ENCODE measurements at regions not wholly inside any gene's neighbourhood (a gene's known extent, or its start where the extent isn't known, plus 50 kb on each side); places are given as distances from the start of the nearest gene placed in this dataset.

DNA sequence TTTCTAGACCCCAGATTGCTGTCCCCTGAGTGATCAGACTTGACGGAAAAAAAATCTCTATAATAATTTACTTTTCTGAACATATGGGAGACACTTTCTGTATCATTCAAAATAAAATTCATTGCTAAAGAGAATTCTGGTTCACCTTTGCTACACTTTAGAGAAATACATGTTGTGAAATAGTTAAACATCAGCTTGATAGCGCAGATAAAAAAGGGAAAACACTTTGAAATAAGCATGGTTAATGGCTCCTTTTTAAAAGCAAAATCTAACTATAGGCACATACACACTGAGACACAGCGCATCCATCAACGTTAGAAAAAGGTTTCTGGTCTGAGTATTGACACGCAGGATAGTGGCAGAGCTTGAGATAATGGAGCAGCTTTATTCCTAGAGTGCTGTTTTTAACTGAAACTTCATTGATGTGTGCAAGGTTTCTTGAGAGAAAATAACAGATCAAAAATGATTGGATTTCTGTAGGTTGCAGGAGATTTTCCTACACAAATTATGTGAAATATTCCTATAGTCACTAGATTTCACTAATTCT is 341.2 kb downstream of the MZT1 start:
- DNase-seq (ENCODE audit: low read depth, low spot score): no peak
- Histone ChIP-seq H3K79me2 (ENCODE audit: control insufficient read depth, insufficient read depth, low read length) (no peaks in the 10 kb centered on the region), H3K4me1 (ENCODE audit: control insufficient read depth, insufficient read depth, low read length) (no peaks in the 10 kb centered on the region), H2AFZ (ENCODE audit: control insufficient read depth, low read depth, low read length) (no peak overlapping the region), H3K4me3 (no peak overlapping the region), H3K9me3 (replicated peaks; ENCODE audit: control insufficient read depth, insufficient read depth, low read length) (no peaks in the 10 kb centered on the region), H3K9ac (ENCODE audit: control insufficient read depth, insufficient read depth, low read length) (no peak overlapping the region), H3K4me2 (ENCODE audit: control insufficient read depth, insufficient read depth) (no peak overlapping the region), H3K27ac (ENCODE audit: control insufficient read depth, insufficient read depth) (no peak overlapping the region), H4K20me1 (ENCODE audit: control insufficient read depth, insufficient read depth) (no peaks in the 10 kb centered on the region), H3K36me3 (ENCODE audit: control insufficient read depth in 2 of 2, insufficient read depth in 2 of 2, low read length in 1 of 2) (no peaks in the 10 kb centered on the region), H3K27me3 (replicated peaks in 1 of 2; ENCODE audit: control insufficient read depth in 2 of 2, insufficient read depth in 2 of 2, low read length in 1 of 2) (no peaks in the 10 kb centered on the region)
- no peak for ATAC-seq
- ChIA-PET POLR2A (no interaction called here), RAD21 (ENCODE audit: unreplicated experiment) (no interaction called here), SMC1A (ENCODE audit: uncharacterized antibody, unreplicated experiment) (no interaction called here), CTCF (no interaction called here)
- BruUV-seq (replicated peaks): no TSS peak
- intact Hi-C loops (cut with micrococcal nuclease; ENCODE audit: unreplicated experiment): no loop called here
- FAIRE-seq: no peak
- in situ Hi-C loops (cut with MboI): no loop called here
- 45% methylated on average over 5 of the region's 5 CpGs for WGBS (ENCODE audit: insufficient coverage, insufficient replicate concordance, low lambda C conversion rate, missing lambda C conversion rate)
- TF ChIP-seq MLLT1 (IDR thresholded peaks at IDR 0.05) (no peak), NRF1 (conservative IDR thresholded peaks at IDR 0.05; ENCODE audit: low read depth, low read length) (no peak), ATF3 (IDR thresholded peaks at IDR 0.05; ENCODE audit: borderline replicate concordance, extremely low read depth, low read depth, low read length) (no peak), FOXM1 (IDR thresholded peaks at IDR 0.05; ENCODE audit: low read depth, low read length) (no peak), RCOR1 (conservative IDR thresholded peaks at IDR 0.05; ENCODE audit: low read depth, low read length) (no peak)
- TF ChIP-seq, protein P1, sequence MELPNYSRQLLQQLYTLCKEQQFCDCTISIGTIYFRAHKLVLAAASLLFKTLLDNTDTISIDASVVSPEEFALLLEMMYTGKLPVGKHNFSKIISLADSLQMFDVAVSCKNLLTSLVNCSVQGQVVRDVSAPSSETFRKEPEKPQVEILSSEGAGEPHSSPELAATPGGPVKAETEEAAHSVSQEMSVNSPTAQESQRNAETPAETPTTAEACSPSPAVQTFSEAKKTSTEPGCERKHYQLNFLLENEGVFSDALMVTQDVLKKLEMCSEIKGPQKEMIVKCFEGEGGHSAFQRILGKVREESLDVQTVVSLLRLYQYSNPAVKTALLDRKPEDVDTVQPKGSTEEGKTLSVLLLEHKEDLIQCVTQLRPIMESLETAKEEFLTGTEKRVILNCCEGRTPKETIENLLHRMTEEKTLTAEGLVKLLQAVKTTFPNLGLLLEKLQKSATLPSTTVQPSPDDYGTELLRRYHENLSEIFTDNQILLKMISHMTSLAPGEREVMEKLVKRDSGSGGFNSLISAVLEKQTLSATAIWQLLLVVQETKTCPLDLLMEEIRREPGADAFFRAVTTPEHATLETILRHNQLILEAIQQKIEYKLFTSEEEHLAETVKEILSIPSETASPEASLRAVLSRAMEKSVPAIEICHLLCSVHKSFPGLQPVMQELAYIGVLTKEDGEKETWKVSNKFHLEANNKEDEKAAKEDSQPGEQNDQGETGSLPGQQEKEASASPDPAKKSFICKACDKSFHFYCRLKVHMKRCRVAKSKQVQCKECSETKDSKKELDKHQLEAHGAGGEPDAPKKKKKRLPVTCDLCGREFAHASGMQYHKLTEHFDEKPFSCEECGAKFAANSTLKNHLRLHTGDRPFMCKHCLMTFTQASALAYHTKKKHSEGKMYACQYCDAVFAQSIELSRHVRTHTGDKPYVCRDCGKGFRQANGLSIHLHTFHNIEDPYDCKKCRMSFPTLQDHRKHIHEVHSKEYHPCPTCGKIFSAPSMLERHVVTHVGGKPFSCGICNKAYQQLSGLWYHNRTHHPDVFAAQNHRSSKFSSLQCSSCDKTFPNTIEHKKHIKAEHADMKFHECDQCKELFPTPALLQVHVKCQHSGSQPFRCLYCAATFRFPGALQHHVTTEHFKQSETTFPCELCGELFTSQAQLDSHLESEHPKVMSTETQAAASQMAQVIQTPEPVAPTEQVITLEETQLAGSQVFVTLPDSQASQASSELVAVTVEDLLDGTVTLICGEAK (IDR thresholded peaks at IDR 0.05; ENCODE audit: borderline replicate concordance): no peak
